WERI-Rb-1 (cell line): ENCODE measurements at regions not wholly inside any gene's neighbourhood (a gene's known extent, or its start where the extent isn't known, plus 50 kb on each side); places are given as distances from the start of the nearest gene placed in this dataset.
A peak's percentile ranks its signal among the peaks of the same experiment; 100 is the strongest.
"Not testable (repeated sequence)": the region's sequence is repeated elsewhere in the genome, so short reads cannot be mapped to it uniquely, and the experiment has no call there.

Experiments
- DNase-seq: peaks from one replicate; pipeline ENCODE4 v3.0.0-alpha.2; 2020
- H3K27ac ChIP-seq: fragments of 250-450 bp; sonication (Bioruptor Pico); 2 replicates; pipeline ENCODE4 v1.5.1; 2020; ENCODE audit warnings: mild to moderate bottlenecking, moderate library complexity
- H3K27me3 ChIP-seq: fragments of 250-450 bp; sonication (Bioruptor Pico); 2 replicates; pipeline ENCODE4 v1.5.1; 2021; ENCODE audit warnings: mild to moderate bottlenecking, low read depth, moderate library complexity; ENCODE audit not compliant: insufficient read depth, severe bottlenecking
- H3K36me3 ChIP-seq: fragments of 250-450 bp; sonication (Bioruptor Pico); 2 replicates; pipeline ENCODE4 v1.5.1; 2020; ENCODE audit warnings: mild to moderate bottlenecking, moderate library complexity
- H3K4me3 ChIP-seq: 2 replicates; pipeline ENCODE4 v1.5.1; 2011; ENCODE audit warnings: low read depth, mild to moderate bottlenecking, control low read depth, low read length
- H3K9me3 ChIP-seq: fragments of 250-450 bp; sonication (Bioruptor Pico); 2 replicates; pipeline ENCODE4 v1.5.1; 2021; ENCODE audit warnings: mild to moderate bottlenecking, moderate library complexity; ENCODE audit not compliant: severe bottlenecking
- CTCF ChIP-seq: IDR thresholded peaks from 2 replicates; pipeline ENCODE4 v1.5.1; 2011; ENCODE audit warnings: low read depth, mild to moderate bottlenecking, control low read depth, inconsistent platforms, low read length

DNA sequence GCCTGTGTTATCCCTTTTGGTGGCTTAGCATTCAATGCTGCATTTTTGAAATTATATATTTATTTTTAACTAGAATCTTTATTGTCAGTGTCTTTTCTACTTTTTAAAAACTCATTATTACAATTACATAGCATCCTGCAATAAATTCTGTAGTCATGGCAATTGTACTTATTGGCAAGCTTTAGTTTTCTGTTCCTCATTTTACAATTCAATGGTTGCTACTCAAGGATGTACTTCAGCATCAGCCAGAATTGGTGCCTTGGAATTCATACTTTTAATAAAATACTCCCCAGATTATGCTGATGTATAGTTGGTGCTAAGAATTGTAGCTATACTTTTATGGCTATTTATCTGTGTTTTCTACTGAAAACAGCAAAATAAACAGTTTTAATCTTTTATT is 1756.8 kb upstream of the SEL1L start:
- H3K9me3 ChIP-seq, result no peaks in the 10 kb centered on the region
- H3K27me3 ChIP-seq, result no peaks in the 10 kb centered on the region
- TF ChIP-seq CTCF, result no peak
- DNase-seq, result no peak
- no peaks in the 10 kb centered on the region for H3K36me3 ChIP-seq
- H3K4me3 ChIP-seq, result no peak overlapping the region
- no peak overlapping the region for H3K27ac ChIP-seq

DNA sequence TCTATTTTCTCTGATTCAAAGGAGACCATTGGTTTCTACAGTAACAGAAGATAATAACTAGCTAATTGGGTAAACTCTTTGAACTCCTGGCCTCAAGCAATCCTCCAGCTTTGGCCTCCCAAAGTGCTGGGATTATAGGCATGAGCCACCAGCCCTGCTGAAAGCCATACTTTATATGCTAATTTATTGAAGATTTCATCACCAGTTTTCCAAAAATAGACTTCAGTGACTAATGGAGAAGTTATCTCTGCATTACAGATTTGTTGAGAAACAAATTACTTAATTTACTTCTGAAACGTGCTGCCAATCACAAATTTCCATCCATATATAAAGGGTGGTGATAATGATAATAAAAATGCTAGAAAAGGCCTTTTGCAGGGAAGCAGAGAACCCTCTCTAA is 1758.1 kb upstream of the SEL1L start:
- Histone ChIP-seq H3K4me3 (no peak overlapping the region), H3K9me3 (no peaks in the 10 kb centered on the region), H3K27ac (no peak overlapping the region), H3K27me3 (no peaks in the 10 kb centered on the region), H3K36me3 (no peaks in the 10 kb centered on the region)
- no peak for DNase-seq
- TF ChIP-seq CTCF, result no peak

DNA sequence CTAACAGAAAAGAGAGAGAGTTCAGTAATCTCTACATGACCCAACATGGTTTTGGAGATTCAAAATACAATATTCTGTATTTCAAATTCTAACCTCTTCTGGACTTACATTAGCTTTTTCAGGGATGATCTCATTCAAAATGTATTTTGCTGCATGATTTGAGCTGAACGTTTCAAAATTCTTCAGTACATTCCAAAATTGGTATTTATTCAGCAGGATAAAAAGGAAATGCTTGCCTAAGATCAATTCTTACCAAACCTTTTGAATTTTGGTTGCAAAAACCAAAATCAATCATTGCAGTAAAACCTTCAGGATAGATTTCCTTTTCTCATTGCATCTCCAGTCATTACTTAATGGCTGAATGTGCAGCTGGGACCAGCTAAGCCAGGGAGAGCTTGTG is 1761.3 kb upstream of the SEL1L start:
- Histone ChIP-seq H3K27me3 (no peaks in the 10 kb centered on the region), H3K36me3 (no peaks in the 10 kb centered on the region), H3K4me3 (no peak overlapping the region), H3K27ac (no peak overlapping the region; the same call in 1 of the 2 replicates), H3K9me3 (no peaks in the 10 kb centered on the region)
- peak; percentile 39 for DNase-seq
- no peak for TF ChIP-seq CTCF

GRCh38 chr14:83297361-83297760 is 1763.7 kb upstream of the SEL1L start:
- Histone ChIP-seq H3K9me3 (no peaks in the 10 kb centered on the region), H3K27me3 (no peaks in the 10 kb centered on the region), H3K36me3 (no peaks in the 10 kb centered on the region), H3K27ac (no peak overlapping the region), H3K4me3 (no peak overlapping the region)
- no peak for DNase-seq
- TF ChIP-seq CTCF, result no peak

- H3K4me3 ChIP-seq, H3K27me3 ChIP-seq, H3K36me3 ChIP-seq, H3K9me3 ChIP-seq, DNase-seq, H3K27ac ChIP-seq: not testable (repeated sequence)
Observed at GRCh38 chr14:83298016-83298415, 1764.4 kb upstream of the SEL1L start.

- Histone ChIP-seq H3K27ac (no peak overlapping the region), H3K27me3 (no peaks in the 10 kb centered on the region), H3K9me3 (no peaks in the 10 kb centered on the region), H3K36me3 (no peaks in the 10 kb centered on the region), H3K4me3 (no peak overlapping the region)
- peak; percentile 81 for TF ChIP-seq CTCF
- no peak for DNase-seq
Observed at GRCh38 chr14:83300476-83301064, 1766.9 kb upstream of the SEL1L start.
